ENCODE measurements at regions not wholly inside any gene's neighbourhood (a gene's known extent, or its start where the extent isn't known, plus 50 kb on each side); places are given as distances from the start of the nearest gene placed in this dataset.

GRCh38 chr1:187241971-187242370 is 413.2 kb downstream of the PLA2G4A start:
- TF ChIP-seq CTCF (IDR thresholded peaks at IDR 0.05; ENCODE audit: borderline replicate concordance, control extremely low read depth, extremely low read depth, insufficient read depth, missing control alignments) = no peak
- DNase-seq (ENCODE audit: low spot score) = no peak
- in situ Hi-C loops (cut with MboI; ENCODE audit: low sequenced_read_pairs, unreplicated experiment) = no loop called here

- in situ Hi-C loops (cut with MboI; ENCODE audit: low sequenced_read_pairs, unreplicated experiment) = no loop called here
- TF ChIP-seq CTCF (IDR thresholded peaks at IDR 0.05; ENCODE audit: borderline replicate concordance, control extremely low read depth, extremely low read depth, insufficient read depth, missing control alignments) = no peak
- DNase-seq (ENCODE audit: low spot score) = no peak
These were observed 415.9 kb downstream of the PLA2G4A start for GRCh38 chr1:187244623-187245022.

- DNase-seq (ENCODE audit: low spot score) = no peak
- in situ Hi-C loops (cut with MboI; ENCODE audit: low sequenced_read_pairs, unreplicated experiment) = no loop called here
- TF ChIP-seq CTCF (IDR thresholded peaks at IDR 0.05; ENCODE audit: borderline replicate concordance, control extremely low read depth, extremely low read depth, insufficient read depth, missing control alignments) = no peak
These were observed 416.5 kb downstream of the PLA2G4A start for GRCh38 chr1:187245201-187245600.

GRCh38 chr1:187249196-187249595 is 420.4 kb downstream of the PLA2G4A start:
- in situ Hi-C loops (cut with MboI; ENCODE audit: low sequenced_read_pairs, unreplicated experiment) = no loop called here
- no peak for DNase-seq (ENCODE audit: low spot score)
- no peak for TF ChIP-seq CTCF (IDR thresholded peaks at IDR 0.05; ENCODE audit: borderline replicate concordance, control extremely low read depth, extremely low read depth, insufficient read depth, missing control alignments)

- in situ Hi-C loops (cut with MboI; ENCODE audit: low sequenced_read_pairs, unreplicated experiment) = no loop called here
- DNase-seq (ENCODE audit: low spot score) = no peak
These were observed 424.2 kb downstream of the PLA2G4A start for GRCh38 chr1:187252923-187253322.

GRCh38 chr1:187257476-187257875 is 428.7 kb downstream of the PLA2G4A start:
- in situ Hi-C loops (cut with MboI; ENCODE audit: low sequenced_read_pairs, unreplicated experiment) = no loop called here
- no peak for TF ChIP-seq CTCF (IDR thresholded peaks at IDR 0.05; ENCODE audit: borderline replicate concordance, control extremely low read depth, extremely low read depth, insufficient read depth, missing control alignments)
- no peak for DNase-seq (ENCODE audit: low spot score)

More at GRCh38 chr1:187252923-187253322, 424.2 kb downstream of the PLA2G4A start:
- no peak for TF ChIP-seq CTCF (IDR thresholded peaks at IDR 0.05; ENCODE audit: borderline replicate concordance, control extremely low read depth, extremely low read depth, insufficient read depth, missing control alignments)

- no peak for TF ChIP-seq CTCF (IDR thresholded peaks at IDR 0.05; ENCODE audit: borderline replicate concordance, control extremely low read depth, extremely low read depth, insufficient read depth, missing control alignments)
- no peak for DNase-seq (ENCODE audit: low spot score)
- in situ Hi-C loops (cut with MboI; ENCODE audit: low sequenced_read_pairs, unreplicated experiment) = no loop called here
These were observed 432.9 kb downstream of the PLA2G4A start for GRCh38 chr1:187261637-187262036.

Data from GM13976 (cell line).